Limb (tissue), 2 donors: ENCODE measurements at regions not wholly inside any gene's neighbourhood (a gene's known extent, or its start where the extent isn't known, plus 50 kb on each side); places are given as distances from the start of the nearest gene placed in this dataset.

Source experiments
- DNase-seq, 2 donors: peaks; one replicate each; pipeline ENCODE4 v3.0.0-alpha.2; 2016; ENCODE audit errors: extremely low spot score in 2 of 2

DNA sequence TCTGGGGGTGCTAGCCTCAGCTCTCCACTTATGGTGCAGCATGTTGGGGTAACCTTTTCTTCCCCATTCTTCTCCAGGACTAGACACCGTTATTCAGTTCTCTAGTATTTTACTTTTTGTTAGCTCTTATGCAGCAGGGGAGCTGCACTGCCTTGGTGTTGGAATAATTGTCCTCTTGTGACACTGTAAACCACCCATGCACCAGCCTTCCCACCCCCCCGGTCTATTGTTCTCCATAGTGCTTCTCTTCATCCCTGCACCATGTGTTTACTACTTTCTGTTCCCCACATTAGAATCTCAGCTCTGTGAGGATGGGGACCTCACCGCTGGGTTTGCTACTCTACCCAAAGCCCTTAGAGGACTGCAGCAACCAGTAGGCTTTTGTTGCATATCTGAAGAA, 230.7 kb downstream of the RPS24 start:
- no peak for DNase-seq

DNA sequence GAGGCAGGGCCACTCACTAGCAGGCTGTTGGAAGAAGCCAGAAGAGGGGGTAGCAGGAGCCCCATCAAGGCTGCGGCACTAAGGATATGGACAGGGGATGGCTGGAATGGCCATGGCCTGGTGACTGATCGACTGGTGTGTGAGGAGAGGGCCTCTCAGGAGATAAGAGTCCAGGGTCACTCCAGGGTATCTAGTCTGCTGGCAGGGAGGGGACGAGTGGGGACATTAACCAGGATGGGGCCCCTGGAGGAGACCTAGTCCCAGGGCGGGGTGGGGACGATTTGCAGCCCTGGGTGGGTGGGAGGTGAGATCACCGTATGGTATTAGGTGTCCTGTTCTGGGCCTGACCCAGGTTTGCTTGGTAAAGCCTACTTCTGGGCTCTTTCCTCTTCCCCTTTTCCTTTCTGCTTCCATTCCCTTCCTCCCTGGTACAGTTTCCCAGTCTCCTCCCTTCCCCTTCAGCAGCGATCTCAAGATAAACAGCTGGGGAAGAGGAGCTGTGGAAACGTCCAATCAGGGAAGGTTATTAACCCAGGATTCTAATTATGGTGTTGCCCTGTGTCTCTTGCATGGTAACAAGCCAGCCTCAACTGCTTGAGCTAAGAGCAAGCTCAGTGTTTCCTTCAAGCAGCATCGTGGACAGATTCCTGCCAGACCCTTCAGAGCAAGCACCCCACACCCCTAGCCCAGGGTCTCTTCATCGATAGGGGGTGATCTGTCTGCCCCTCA, 233.2 kb downstream of the RPS24 start:
- peak in 1 of 2 donors; percentile 34 for DNase-seq

DNA sequence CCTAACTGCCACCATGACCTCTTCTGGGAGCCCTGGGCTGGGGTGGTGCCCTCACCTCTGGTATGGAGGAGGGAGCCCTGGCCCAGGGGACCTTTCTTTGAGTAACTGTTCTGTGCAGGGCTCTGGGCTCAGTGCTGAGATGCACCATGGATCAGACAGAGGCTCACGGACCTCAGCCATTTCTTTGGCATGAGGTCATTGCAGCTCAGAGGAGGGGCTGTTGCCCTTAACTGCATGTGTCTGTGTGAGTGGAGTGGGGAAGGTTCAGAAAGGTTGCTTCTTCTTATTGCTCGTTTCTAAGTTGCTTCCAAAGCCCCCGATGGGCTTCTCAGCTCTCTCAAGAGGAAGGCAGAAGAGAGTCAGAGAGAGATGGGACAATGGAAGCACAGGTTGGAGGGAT, 233.9 kb downstream of the RPS24 start:
- DNase-seq = no peak

GRCh38 chr10:78269060-78269459, 235.4 kb downstream of the RPS24 start:
- DNase-seq = no peak

- no peak for DNase-seq
These were observed 238.7 kb downstream of the RPS24 start for GRCh38 chr10:78272329-78272728.

- DNase-seq = no peak
These were observed 240.8 kb downstream of the RPS24 start for GRCh38 chr10:78274491-78274890.

- DNase-seq = no peak
These were observed 242.5 kb downstream of the RPS24 start for GRCh38 chr10:78276139-78276538.

- no peak for DNase-seq
These were observed 243.8 kb downstream of the RPS24 start for GRCh38 chr10:78277314-78278057.

DNA sequence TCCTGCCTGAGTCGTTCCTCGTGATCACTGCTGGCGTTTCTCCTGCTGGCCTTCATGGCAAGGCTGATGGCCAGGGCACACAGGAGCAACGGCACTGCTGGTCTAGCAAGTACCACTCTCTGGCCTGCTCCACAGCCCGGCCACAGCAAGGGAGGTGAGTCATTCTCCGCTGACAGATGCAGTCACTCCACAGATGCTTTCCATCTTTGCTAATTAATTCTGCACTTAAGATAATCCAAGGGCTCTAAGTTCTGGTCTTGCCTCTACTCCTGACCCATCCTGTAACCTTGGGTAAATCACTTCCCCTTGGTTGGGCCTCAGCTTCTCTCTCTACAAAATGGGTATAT, 244.4 kb downstream of the RPS24 start:
- no peak for DNase-seq

DNA sequence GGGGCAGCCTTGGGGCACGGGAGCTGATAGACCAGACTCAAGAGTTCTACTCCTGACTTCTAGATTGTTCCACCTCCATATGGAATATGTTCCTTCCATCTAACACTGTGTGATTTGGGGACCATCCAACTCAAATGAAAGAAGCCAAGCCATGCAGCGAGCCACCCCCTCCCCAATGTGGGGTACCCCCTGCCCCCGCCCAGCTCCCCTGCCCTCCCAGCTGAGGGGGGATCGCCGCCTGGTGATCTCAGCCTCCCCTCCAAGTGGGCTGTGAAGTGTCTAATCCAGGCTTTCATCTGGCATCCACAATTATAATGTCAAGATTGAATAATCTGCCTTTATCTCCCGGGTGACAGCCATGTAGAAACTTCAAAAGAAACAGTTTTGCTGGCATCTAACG, 246.1 kb downstream of the RPS24 start:
- no peak for DNase-seq

DNA sequence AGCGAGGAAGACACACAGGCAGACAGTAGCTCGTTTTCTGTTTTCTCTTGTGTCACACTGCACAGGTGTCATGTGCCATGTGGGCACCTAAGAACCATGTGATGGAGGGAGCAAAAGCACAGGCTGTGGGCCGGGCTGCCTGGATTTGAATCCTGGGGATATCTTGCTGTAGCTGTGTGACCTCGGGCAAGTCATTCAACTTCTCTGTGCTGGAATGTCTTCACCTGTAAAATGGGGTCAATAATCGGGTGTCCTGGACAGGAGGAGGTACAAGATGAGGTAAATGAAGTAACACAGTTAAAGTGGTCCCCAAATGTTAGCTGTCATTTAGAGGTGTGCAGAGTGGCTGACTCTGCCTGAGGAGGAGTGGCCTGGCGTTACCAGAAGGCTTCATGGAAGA, 246.9 kb downstream of the RPS24 start:
- no peak for DNase-seq

GRCh38 chr10:78281627-78282026, 248.0 kb downstream of the RPS24 start:
- DNase-seq = no peak

GRCh38 chr10:78283069-78283682, 249.5 kb downstream of the RPS24 start:
- no peak for DNase-seq

DNA sequence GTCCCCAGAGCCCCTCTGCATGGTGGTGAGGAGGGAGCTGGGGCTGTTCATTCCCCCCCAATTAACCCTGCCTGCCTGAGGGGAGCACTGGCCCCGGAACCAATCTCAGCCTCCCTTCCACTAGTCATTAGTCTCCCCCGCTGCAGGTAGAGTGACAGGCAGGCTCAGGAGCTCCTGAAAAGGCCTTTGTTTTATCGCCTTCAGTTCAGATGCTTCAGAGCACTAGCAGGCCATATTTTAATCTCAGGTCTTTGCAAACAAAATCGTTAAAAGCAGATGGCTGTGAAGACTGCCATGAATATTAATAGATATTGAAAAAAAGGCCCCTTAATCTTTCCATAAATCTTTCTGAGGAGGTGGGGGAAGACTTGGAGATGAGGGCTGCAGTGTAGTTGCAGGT, 250.7 kb downstream of the RPS24 start:
- no peak for DNase-seq

GRCh38 chr10:78285226-78285625, 251.6 kb downstream of the RPS24 start:
- no peak for DNase-seq

DNA sequence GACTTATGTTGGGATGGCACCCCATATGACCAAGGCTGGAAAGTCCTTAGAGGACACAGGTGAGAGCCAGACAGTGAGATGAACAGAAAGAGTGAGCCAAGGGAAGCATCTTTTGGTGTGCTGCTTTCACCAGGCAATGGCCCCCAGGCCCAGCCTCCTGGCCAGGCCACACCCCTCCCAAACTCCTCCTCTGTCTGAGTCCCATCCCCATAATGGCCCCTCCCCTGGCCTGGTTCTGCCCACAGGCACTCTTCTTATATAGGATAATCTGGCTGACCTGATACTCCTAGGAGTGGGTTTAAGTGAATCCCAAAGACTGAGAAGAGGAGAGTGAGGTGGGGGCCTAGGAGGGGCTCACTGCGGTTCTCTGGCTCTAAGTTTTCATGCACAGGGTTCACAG, 252.5 kb downstream of the RPS24 start:
- DNase-seq = no peak

DNA sequence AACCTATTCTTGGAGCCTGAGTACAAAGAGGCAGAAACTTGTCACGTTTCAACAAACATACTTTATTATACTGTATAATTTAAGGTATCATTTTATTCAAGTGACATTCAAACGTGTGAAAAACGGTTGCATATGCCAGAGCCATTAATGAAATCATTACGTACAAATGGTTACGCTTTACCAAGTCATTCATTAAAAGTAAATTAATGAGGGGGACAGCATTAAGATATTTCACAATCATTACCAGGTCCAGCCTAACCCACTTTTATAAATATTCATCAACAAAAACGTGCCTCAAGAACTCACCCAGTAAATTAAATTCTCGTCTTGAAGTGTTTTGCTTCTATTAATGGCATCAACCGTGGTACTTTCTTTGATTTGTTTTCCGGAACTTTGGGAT, 253.0 kb downstream of the RPS24 start:
- no peak for DNase-seq

- DNase-seq = no peak
These were observed 254.0 kb downstream of the RPS24 start for GRCh38 chr10:78287618-78288017.

- DNase-seq = no peak
These were observed 255.0 kb downstream of the RPS24 start for GRCh38 chr10:78288663-78289062.

GRCh38 chr10:78290131-78290750, 256.6 kb downstream of the RPS24 start:
- no peak for DNase-seq

GRCh38 chr10:78291722-78292121, 258.1 kb downstream of the RPS24 start:
- no peak for DNase-seq

GRCh38 chr10:78292250-78292981, 258.8 kb downstream of the RPS24 start:
- DNase-seq = no peak
